Chondrocyte (in vitro differentiated cells): ENCODE measurements at regions not wholly inside any gene's neighbourhood (a gene's known extent, or its start where the extent isn't known, plus 50 kb on each side); places are given as distances from the start of the nearest gene placed in this dataset.

Experiments
- DNase-seq: peaks from one replicate; pipeline ENCODE4 v3.0.0; 2021; ENCODE audit warnings: mixed read lengths, low spot score
- H3K27ac Mint-ChIP-seq: one replicate; pipeline ENCODE4 v1.8.0; 2021; ENCODE audit warnings: mild to moderate bottlenecking, moderate library complexity, mixed read lengths; ENCODE audit not compliant: unreplicated experiment
- H3K27me3 Mint-ChIP-seq: 2 replicates; pipeline ENCODE4 v1.8.0; 2021; ENCODE audit warnings: low read depth, mixed read lengths
- H3K36me3 Mint-ChIP-seq: 2 replicates; pipeline ENCODE4 v1.8.0; 2021; ENCODE audit warnings: low read depth, mixed read lengths
- H3K4me1 Mint-ChIP-seq: 2 replicates; pipeline ENCODE4 v1.8.0; 2021; ENCODE audit warnings: low read depth, mild to moderate bottlenecking, mixed read lengths
- H3K4me3 Mint-ChIP-seq: one replicate; pipeline ENCODE4 v1.8.0; 2021; ENCODE audit warnings: mild to moderate bottlenecking, moderate library complexity, mixed read lengths; ENCODE audit not compliant: unreplicated experiment
- H3K9me3 Mint-ChIP-seq: 2 replicates; pipeline ENCODE4 v1.8.0; 2021; ENCODE audit warnings: low read depth, mixed read lengths
- TF ChIP-seq, protein P1 (sequence below): fragments of 200-600 bp; sonication (generic); IDR thresholded peaks from 2 replicates; pipeline ENCODE4 v1.5.0; 2021; ENCODE audit warnings: antibody characterized with exemption, mild to moderate bottlenecking, moderate library complexity

- DNase-seq: no peak
- Mint-ChIP-seq H3K4me3 (no peak overlapping the region), H3K4me1 (peaks cover 19% of the 10 kb centered on the region), H3K27ac (no peak overlapping the region), H3K36me3 (no peaks in the 10 kb centered on the region), H3K9me3 (peaks cover 8% of the 10 kb centered on the region), H3K27me3 (no peaks in the 10 kb centered on the region)
- TF ChIP-seq, protein P1, sequence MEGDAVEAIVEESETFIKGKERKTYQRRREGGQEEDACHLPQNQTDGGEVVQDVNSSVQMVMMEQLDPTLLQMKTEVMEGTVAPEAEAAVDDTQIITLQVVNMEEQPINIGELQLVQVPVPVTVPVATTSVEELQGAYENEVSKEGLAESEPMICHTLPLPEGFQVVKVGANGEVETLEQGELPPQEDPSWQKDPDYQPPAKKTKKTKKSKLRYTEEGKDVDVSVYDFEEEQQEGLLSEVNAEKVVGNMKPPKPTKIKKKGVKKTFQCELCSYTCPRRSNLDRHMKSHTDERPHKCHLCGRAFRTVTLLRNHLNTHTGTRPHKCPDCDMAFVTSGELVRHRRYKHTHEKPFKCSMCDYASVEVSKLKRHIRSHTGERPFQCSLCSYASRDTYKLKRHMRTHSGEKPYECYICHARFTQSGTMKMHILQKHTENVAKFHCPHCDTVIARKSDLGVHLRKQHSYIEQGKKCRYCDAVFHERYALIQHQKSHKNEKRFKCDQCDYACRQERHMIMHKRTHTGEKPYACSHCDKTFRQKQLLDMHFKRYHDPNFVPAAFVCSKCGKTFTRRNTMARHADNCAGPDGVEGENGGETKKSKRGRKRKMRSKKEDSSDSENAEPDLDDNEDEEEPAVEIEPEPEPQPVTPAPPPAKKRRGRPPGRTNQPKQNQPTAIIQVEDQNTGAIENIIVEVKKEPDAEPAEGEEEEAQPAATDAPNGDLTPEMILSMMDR: no peak
These were observed 68.3 kb downstream of the ACKR3 start for GRCh38 chr2:236637686-236638569.

GRCh38 chr2:236638707-236639106, 69.1 kb downstream of the ACKR3 start:
- DNase-seq: no peak
- Mint-ChIP-seq H3K9me3 (peaks cover 10% of the 10 kb centered on the region), H3K27ac (no peak overlapping the region), H3K36me3 (no peaks in the 10 kb centered on the region), H3K27me3 (no peaks in the 10 kb centered on the region), H3K4me1 (peaks cover 27% of the 10 kb centered on the region), H3K4me3 (no peak overlapping the region)
- TF ChIP-seq, protein P1: no peak

- Mint-ChIP-seq H3K4me3 (no peak overlapping the region), H3K27ac (no peak overlapping the region), H3K27me3 (no peaks in the 10 kb centered on the region), H3K4me1 (peaks cover 29% of the 10 kb centered on the region), H3K36me3 (no peaks in the 10 kb centered on the region), H3K9me3 (peaks cover 12% of the 10 kb centered on the region)
- DNase-seq: no peak
- TF ChIP-seq, protein P1: no peak
These were observed 70.0 kb downstream of the ACKR3 start for GRCh38 chr2:236639461-236640235.

- Mint-ChIP-seq H3K27me3 (no peaks in the 10 kb centered on the region), H3K4me1 (peaks cover 36% of the 10 kb centered on the region), H3K4me3 (no peak overlapping the region), H3K27ac (no peak overlapping the region), H3K9me3 (peaks cover 12% of the 10 kb centered on the region), H3K36me3 (no peaks in the 10 kb centered on the region)
- TF ChIP-seq, protein P1: no peak
- no peak for DNase-seq
These were observed 71.6 kb downstream of the ACKR3 start for GRCh38 chr2:236641051-236641726.

DNA sequence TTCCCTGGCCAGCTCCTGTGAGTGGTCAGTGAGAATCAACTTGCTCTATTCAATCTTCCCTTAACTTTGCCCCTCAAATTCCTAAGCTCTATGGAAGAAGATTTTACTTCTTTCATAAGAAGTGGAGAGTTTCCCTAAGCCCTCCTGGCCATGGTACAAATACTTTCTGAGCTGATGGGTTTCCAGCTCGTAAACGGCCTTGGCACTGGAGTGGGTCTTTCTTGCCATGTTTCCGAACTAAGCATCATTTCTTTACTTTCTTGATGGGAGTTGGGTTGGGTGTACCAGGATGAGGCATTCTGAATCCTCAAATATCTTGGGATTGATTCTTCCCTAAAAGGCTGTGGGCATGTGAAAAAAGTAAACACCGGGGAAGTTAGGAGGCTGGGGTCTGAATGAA, 72.5 kb downstream of the ACKR3 start:
- H3K27me3 Mint-ChIP-seq: no peaks in the 10 kb centered on the region
- peaks cover 41% of the 10 kb centered on the region for H3K4me1 Mint-ChIP-seq
- TF ChIP-seq, protein P1: no peak
- H3K27ac Mint-ChIP-seq: peak overlapping the region; percentile 96
- no peak overlapping the region for H3K4me3 Mint-ChIP-seq
- DNase-seq: no peak
- H3K9me3 Mint-ChIP-seq: peaks cover 12% of the 10 kb centered on the region
- H3K36me3 Mint-ChIP-seq: no peaks in the 10 kb centered on the region
